Left lung (tissue), 4 donors: ENCODE measurements at regions not wholly inside any gene's neighbourhood (a gene's known extent, or its start where the extent isn't known, plus 50 kb on each side); places are given as distances from the start of the nearest gene placed in this dataset.

Experiments
- ATAC-seq: fragments of 200-7000 bp; cut with Tn5 transposase; one replicate; pipeline ENCODE4 v1.9.1; 2020; ENCODE audit warnings: moderate library complexity
- DNase-seq, 4 donors: peaks; one replicate each; pipeline ENCODE4 v3.0.0-alpha.2; 2013 to 2020
- H3K27ac ChIP-seq, 2 donors: fragments of 200-600 bp; sonication (generic) in 1 of 2; one replicate each; pipeline versions ENCODE4 v1.5.0 to v1.8.0; 2020 to 2021
- H3K27me3 ChIP-seq, 2 donors: fragments of 200-600 bp; sonication (generic) in 1 of 2; one replicate each; pipeline versions ENCODE4 v1.5.0 to v1.8.0; 2020 to 2021
- H3K36me3 ChIP-seq, 2 donors: fragments of 200-600 bp; sonication (generic) in 1 of 2; one replicate each; pipeline versions ENCODE4 v1.5.0 to v1.8.0; 2020 to 2021
- H3K4me1 ChIP-seq, 2 donors: fragments of 200-600 bp; one replicate each; pipeline ENCODE4 v1.8.0; 2021
- H3K4me3 ChIP-seq, 2 donors: fragments of 200-600 bp; sonication (generic) in 1 of 2; one replicate each; pipeline versions ENCODE4 v1.5.0 to v1.8.0; 2020 to 2021; ENCODE audit warnings: mild to moderate bottlenecking in 1 of 2
- H3K9me3 ChIP-seq, 2 donors: fragments of 200-600 bp; sonication (generic) in 1 of 2; one replicate each; pipeline versions ENCODE4 v1.5.0 to v1.8.0; 2020 to 2021
- intact Hi-C, 2 donors: fragments of 100-400 bp; cut with DNase I; formaldehyde crosslinking; loops; one replicate each; pipeline versions ENCODE4 v1.11.2 to v1.14.2; 2022
- TF ChIP-seq, protein P1 (sequence below), 2 donors: fragments of 200-600 bp; sonication (generic) in 1 of 2; IDR thresholded peaks; one replicate each; pipeline versions ENCODE4 v1.5.0 to v1.8.0; 2021; ENCODE audit warnings: antibody characterized with exemption in 2 of 2
- donor health status: DM: no; HTN: yes; CAD: no.
- donor health status: DM: no; HTN: no; CAD: no.

DNA sequence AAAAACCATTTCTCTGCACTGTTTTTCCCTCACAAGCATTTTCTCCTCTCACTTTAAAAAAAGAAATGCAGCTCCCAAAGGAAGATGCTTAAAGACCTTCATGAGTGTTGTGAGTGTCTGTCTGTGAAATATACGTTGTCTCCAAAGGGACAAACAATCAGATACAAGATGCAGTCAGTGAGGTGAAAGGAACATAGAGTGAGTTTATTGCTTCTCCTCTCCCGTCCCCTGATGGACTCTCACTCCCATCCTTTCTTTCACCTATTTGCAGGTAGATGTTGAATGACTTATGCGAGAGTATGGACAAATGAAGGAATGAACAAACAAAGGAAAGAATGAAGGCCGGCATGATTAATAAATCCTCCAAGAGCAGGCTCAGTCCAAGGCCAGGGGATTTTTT, 561.2 kb upstream of the DIPK2B start:
- DNase-seq (no peak), ATAC-seq (no peak)
- H3K4me3 ChIP-seq = no peak overlapping the region
- TF ChIP-seq, protein P1, sequence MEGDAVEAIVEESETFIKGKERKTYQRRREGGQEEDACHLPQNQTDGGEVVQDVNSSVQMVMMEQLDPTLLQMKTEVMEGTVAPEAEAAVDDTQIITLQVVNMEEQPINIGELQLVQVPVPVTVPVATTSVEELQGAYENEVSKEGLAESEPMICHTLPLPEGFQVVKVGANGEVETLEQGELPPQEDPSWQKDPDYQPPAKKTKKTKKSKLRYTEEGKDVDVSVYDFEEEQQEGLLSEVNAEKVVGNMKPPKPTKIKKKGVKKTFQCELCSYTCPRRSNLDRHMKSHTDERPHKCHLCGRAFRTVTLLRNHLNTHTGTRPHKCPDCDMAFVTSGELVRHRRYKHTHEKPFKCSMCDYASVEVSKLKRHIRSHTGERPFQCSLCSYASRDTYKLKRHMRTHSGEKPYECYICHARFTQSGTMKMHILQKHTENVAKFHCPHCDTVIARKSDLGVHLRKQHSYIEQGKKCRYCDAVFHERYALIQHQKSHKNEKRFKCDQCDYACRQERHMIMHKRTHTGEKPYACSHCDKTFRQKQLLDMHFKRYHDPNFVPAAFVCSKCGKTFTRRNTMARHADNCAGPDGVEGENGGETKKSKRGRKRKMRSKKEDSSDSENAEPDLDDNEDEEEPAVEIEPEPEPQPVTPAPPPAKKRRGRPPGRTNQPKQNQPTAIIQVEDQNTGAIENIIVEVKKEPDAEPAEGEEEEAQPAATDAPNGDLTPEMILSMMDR (IDR thresholded peaks at IDR 0.05) = no peak
- peak overlapping the region in 1 of 2 donors; percentile 57 for H3K27ac ChIP-seq
- H3K27me3 ChIP-seq = no peaks in the 10 kb centered on the region
- intact Hi-C loops = no loop called here
- no peaks in the 10 kb centered on the region for H3K9me3 ChIP-seq
- H3K36me3 ChIP-seq = peaks cover 0 to 4% of the 10 kb centered on the region in 2 donors
- peaks cover 3 to 84% of the 10 kb centered on the region in 2 donors for H3K4me1 ChIP-seq

DNA sequence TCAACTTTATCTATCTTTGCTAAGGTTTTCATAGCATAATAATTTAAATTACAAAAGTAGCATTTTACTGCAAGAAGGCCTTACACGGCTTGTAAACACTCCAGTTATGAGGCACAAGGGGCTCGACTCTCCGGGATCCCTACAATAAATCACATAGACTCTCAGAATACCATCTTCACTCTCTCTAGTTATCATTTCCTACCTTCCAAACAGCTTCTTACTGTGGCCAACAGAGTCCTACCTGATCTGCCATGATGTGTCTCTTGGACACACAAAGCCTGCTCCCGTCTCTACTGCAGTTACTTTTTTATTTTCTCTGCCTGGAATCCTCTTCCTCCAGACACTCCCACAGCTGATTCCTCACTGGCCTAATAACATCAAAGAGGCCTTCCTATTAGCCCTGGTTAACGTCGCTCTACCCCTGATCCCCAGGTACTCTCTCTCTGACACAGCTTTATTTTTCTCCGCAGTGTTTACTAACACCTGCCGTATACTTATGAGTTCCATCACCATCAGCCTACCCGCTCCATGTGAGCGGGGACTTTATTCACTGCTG, 559.6 kb upstream of the DIPK2B start:
- ATAC-seq = no peak
- peaks cover 7 to 92% of the 10 kb centered on the region in 2 donors for H3K4me1 ChIP-seq
- H3K27ac ChIP-seq = peak overlapping the region in 1 of 2 donors; percentile 86
- H3K27me3 ChIP-seq = no peaks in the 10 kb centered on the region
- H3K4me3 ChIP-seq = no peak overlapping the region
- TF ChIP-seq, protein P1 (IDR thresholded peaks at IDR 0.05) = no peak
- intact Hi-C loops = no loop called here
- DNase-seq = no peak
- H3K36me3 ChIP-seq = peaks cover 0 to 4% of the 10 kb centered on the region in 2 donors
- no peaks in the 10 kb centered on the region for H3K9me3 ChIP-seq

DNA sequence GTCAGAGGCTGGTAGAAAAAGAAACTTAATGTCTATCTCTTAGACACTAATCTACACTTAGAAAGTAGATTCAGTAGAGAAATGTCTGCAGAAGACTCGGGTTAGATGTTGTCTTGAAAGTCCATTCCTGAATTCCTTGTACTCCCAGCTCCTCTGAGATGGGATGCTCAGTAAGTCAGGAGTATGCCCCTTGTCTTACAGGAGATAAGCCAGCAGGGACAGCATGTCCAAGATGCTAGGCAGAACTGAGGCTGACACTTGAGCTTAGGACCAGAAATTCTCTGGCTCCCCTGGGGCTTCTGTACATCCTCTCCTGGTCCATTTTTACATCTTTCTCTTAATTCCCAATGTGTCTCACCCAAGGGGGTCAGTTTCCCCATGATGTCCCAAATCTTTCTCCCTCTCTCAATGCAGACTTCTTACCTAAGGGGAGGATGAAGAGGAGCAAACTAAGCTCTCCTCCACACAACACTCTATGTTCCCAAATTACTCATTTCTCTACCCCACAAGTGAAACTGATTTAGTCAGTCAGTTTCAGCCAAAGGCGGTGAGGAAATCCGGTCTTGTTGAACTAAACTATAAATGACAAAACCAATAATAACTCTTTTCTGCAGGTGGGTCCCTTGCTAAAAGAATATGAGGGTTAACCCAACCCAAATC, 558.2 kb upstream of the DIPK2B start:
- peaks cover 0 to 4% of the 10 kb centered on the region in 2 donors for H3K36me3 ChIP-seq
- TF ChIP-seq, protein P1 (IDR thresholded peaks at IDR 0.05) = no peak
- H3K27ac ChIP-seq = peak overlapping the region; percentile 40 to 86
- DNase-seq (no peak), ATAC-seq (no peak)
- H3K9me3 ChIP-seq = no peaks in the 10 kb centered on the region
- intact Hi-C loops = loop anchor here in 1 of 2 donors (10.0 kb wide), 1 partner anchor 244 kb away; no protein-coding TSS in a partner anchor
- H3K27me3 ChIP-seq = no peaks in the 10 kb centered on the region
- H3K4me3 ChIP-seq = no peak overlapping the region
- peaks cover 7 to 92% of the 10 kb centered on the region in 2 donors for H3K4me1 ChIP-seq

DNA sequence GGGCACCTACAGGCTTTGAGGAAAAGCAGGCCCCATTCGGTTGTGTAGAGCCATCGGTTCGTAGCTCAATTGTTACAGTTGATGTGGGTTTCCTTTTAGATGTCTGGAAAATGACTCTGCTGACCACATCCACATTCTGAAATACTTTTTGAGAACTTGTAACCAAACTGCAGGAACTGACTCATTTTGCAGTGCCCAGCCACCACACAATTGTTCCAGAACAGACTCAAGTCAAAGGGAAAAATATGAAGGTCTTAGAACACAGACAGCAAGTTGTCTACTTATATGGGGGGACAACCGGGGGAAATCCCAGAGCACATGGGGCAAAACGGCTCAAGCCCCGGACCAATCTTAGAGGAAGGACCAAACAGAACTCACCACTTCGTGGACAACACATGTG, 557.6 kb upstream of the DIPK2B start:
- peak; percentile 43 for ATAC-seq
- H3K27ac ChIP-seq = peak overlapping the region; percentile 40 to 86
- TF ChIP-seq, protein P1 (IDR thresholded peaks at IDR 0.05) = no peak

DNA sequence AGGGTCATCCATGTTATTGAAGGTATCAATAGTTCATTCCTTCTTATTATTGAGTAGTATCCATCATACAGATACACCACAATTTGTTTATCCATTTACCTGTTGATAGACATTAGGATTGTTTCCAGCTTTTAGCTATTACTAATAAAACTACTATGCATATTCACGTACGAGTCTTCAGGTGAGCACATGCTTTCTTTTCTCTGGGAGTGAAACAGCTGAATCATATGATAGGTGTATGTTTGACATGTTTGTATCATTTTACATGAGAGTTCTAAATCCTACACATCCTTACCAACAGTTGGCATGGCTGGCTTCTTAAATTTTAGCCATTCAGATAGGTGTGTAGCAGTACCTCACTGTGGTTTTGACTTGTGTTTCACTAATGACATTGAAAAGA, 556.6 kb upstream of the DIPK2B start:
- intact Hi-C loops = loop anchor here in 1 of 2 donors (10.0 kb wide), 1 partner anchor 242 kb away; no protein-coding TSS in a partner anchor
- Histone ChIP-seq H3K27ac (peak overlapping the region in 1 of 2 donors; percentile 86), H3K4me1 (peaks cover 7 to 84% of the 10 kb centered on the region in 2 donors), H3K9me3 (no peaks in the 10 kb centered on the region), H3K4me3 (no peak overlapping the region), H3K27me3 (no peaks in the 10 kb centered on the region), H3K36me3 (peaks cover 0 to 4% of the 10 kb centered on the region in 2 donors)
- TF ChIP-seq, protein P1 (IDR thresholded peaks at IDR 0.05) = no peak
- no peak for ATAC-seq
- no peak for DNase-seq

More for the DNA sequence above, 557.6 kb upstream of the DIPK2B start:
- intact Hi-C loops = loop anchor here in 1 of 2 donors (10.0 kb wide), 1 partner anchor 244 kb away; no protein-coding TSS in a partner anchor
- no peak overlapping the region for H3K4me3 ChIP-seq
- H3K4me1 ChIP-seq = peaks cover 7 to 89% of the 10 kb centered on the region in 2 donors
- peaks cover 0 to 4% of the 10 kb centered on the region in 2 donors for H3K36me3 ChIP-seq
- H3K9me3 ChIP-seq = no peaks in the 10 kb centered on the region
- no peaks in the 10 kb centered on the region for H3K27me3 ChIP-seq
- DNase-seq = no peak
